ENCODE measurements at regions not wholly inside any gene's neighbourhood (a gene's known extent, or its start where the extent isn't known, plus 50 kb on each side); places are given as distances from the start of the nearest gene placed in this dataset.

DNA sequence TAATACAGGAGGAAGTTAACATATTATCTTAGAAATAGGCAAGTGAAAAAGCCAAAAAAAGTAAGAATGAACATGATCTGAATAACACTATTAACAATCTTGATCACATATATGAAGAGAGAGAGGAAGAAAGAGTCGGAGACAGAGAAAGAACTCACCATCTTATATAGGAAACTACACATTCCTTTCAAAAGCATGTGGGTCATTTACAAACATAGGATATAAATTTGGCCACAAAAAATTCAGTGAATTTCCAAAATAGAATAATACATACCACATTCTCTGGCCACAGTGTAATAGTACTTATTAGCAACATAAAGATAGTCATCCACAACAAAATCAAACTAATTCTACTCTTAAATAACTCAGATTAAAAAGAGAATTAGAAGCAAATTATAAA is 50.9 kb upstream of the ME3 start:
- DNase-seq (no peak), ATAC-seq (ENCODE audit: low read depth) (no peak)
- BruUV-seq (replicated peaks): no TSS peak
- TF ChIP-seq MAZ (IDR thresholded peaks at IDR 0.05; ENCODE audit: borderline replicate concordance, low read depth, low read length) (no peak), SMC3 (IDR thresholded peaks at IDR 0.05; ENCODE audit: low read depth, low read length) (no peak), RCOR1 (IDR thresholded peaks at IDR 0.05; ENCODE audit: insufficient replicate concordance, low read length) (no peak)
- TF ChIP-seq, protein P1, sequence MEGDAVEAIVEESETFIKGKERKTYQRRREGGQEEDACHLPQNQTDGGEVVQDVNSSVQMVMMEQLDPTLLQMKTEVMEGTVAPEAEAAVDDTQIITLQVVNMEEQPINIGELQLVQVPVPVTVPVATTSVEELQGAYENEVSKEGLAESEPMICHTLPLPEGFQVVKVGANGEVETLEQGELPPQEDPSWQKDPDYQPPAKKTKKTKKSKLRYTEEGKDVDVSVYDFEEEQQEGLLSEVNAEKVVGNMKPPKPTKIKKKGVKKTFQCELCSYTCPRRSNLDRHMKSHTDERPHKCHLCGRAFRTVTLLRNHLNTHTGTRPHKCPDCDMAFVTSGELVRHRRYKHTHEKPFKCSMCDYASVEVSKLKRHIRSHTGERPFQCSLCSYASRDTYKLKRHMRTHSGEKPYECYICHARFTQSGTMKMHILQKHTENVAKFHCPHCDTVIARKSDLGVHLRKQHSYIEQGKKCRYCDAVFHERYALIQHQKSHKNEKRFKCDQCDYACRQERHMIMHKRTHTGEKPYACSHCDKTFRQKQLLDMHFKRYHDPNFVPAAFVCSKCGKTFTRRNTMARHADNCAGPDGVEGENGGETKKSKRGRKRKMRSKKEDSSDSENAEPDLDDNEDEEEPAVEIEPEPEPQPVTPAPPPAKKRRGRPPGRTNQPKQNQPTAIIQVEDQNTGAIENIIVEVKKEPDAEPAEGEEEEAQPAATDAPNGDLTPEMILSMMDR (conservative IDR thresholded peaks at IDR 0.05; ENCODE audit: low read depth, low read length): no peak
- H3K4ac ChIP-seq (ENCODE audit: low read depth, low read length): no peak overlapping the region
- no peak overlapping the region for H3K23ac ChIP-seq (ENCODE audit: low read depth, low read length)
- peaks cover 15% of the 10 kb centered on the region for H3K4me1 ChIP-seq (ENCODE audit: control insufficient read depth, insufficient read depth, low read length)
- H3K9me3 ChIP-seq (ENCODE audit: control insufficient read depth, insufficient read depth, low read length): no peaks in the 10 kb centered on the region
- H3K9me1 ChIP-seq (ENCODE audit: insufficient read depth, low read length): peaks cover 11% of the 10 kb centered on the region
- intact Hi-C loops (cut with micrococcal nuclease) (no loop called here), in situ Hi-C loops (cut with MboI; ENCODE audit: low sequenced_read_pairs) (no loop called here), dilution Hi-C loops (cut with HindIII; ENCODE audit: low sequenced_read_pairs, unreplicated experiment) (no loop called here)
- no peak overlapping the region for H3K18ac ChIP-seq (ENCODE audit: low read depth, low read length)
- no peak overlapping the region for H3K9ac ChIP-seq (ENCODE audit: low read depth, low read length)
- no peak overlapping the region for H4K5ac ChIP-seq (ENCODE audit: low read depth, low read length)
- ChIA-PET CTCF (no interaction called here), POLR2A (ENCODE audit: unreplicated experiment) (no interaction called here)
- H2BK15ac ChIP-seq (ENCODE audit: low read depth, low read length): no peak overlapping the region
- H3K36me3 ChIP-seq (ENCODE audit: control insufficient read depth, insufficient read depth, low read length): no peaks in the 10 kb centered on the region
- H2BK20ac ChIP-seq (ENCODE audit: low read depth, low read length): no peak overlapping the region
- H3K27me3 ChIP-seq (ENCODE audit: control insufficient read depth, insufficient read depth, low read length): no peaks in the 10 kb centered on the region
- no peak overlapping the region for H3K56ac ChIP-seq (ENCODE audit: extremely low read depth, insufficient read depth, low read length)
- H2AK9ac ChIP-seq (replicated peaks; ENCODE audit: low read depth, low read length, poor library complexity): no peak overlapping the region
- no peak overlapping the region for H2AK5ac ChIP-seq (ENCODE audit: low read depth, low read length)
- H3K4me2 ChIP-seq (ENCODE audit: low read depth, low read length): no peak overlapping the region
- no peak overlapping the region for H3K27ac ChIP-seq (ENCODE audit: insufficient read depth, low read length)
- H3K14ac ChIP-seq (replicated peaks; ENCODE audit: low read depth, low read length): no peak overlapping the region
- H3K4me3 ChIP-seq (ENCODE audit: insufficient read depth, low read depth, low read length): no peak overlapping the region
- no peak overlapping the region for H4K8ac ChIP-seq (ENCODE audit: low read depth in 2 of 2, low read length in 2 of 2)
- H3K79me1 ChIP-seq (ENCODE audit: low read depth in 1 of 2, low read length in 2 of 2): no peaks in the 10 kb centered on the region
- H4K20me1 ChIP-seq (ENCODE audit: insufficient read depth, low read length): no peaks in the 10 kb centered on the region
- no peak overlapping the region for H2BK5ac ChIP-seq (ENCODE audit: low read depth, low read length, poor library complexity, severe bottlenecking)
- no CpG with 5 or more reads among the region's 1 CpG for WGBS, 2 experiments (ENCODE audit: extremely low coverage in 2 of 2, insufficient read length in 1 of 2)
- H4K91ac ChIP-seq (ENCODE audit: insufficient read depth, low read depth, low read length): no peak overlapping the region
- H2AFZ ChIP-seq (replicated peaks; ENCODE audit: low read length, poor library complexity): no peak overlapping the region
- no peak overlapping the region for H2BK120ac ChIP-seq (ENCODE audit: low read depth, low read length)
